H1 (cell line): ENCODE measurements at regions not wholly inside any gene's neighbourhood (a gene's known extent, or its start where the extent isn't known, plus 50 kb on each side); places are given as distances from the start of the nearest gene placed in this dataset.

Source experiments
- CTCF ChIA-PET: fragments of 300-600 bp; sonication (Branson Sonifier 250); formaldehyde crosslinking; loops from one replicate; lab custom pipeline; 2021; ENCODE audit not compliant: partially characterized antibody; lab: Charles Lee
- POLR2A ChIA-PET: fragments of 300-600 bp; sonication (Branson Sonifier 250); formaldehyde crosslinking; loops from one replicate; lab custom pipeline; 2021; ENCODE audit warnings: inconsistent platforms; ENCODE audit not compliant: partially characterized antibody; lab: Charles Lee
- DNase-seq, 2 experiments: peaks; one replicate each; pipeline versions ENCODE4 v3.0.0 to v3.0.0-alpha.2; 2010 to 2022; ENCODE audit warnings: low spot score in 2 of 2, low read depth in 1 of 2, mixed read lengths in 1 of 2
- FAIRE-seq: peaks from 2 replicates; lab custom pipeline; 2011; peaks lifted over from hg19 to GRCh38; lab: Jason Lieb, UNC
- H2AFZ ChIP-seq: 2 replicates; pipeline ENCODE4 v1.8.1; 2012; ENCODE audit warnings: low read length, inconsistent platforms
- H2AK5ac ChIP-seq: 2 replicates; pipeline ENCODE4 v1.6.1; 2013; ENCODE audit warnings: low read depth, low read length
- H2BK120ac ChIP-seq: replicated peaks from 2 replicates; pipeline ENCODE3; 2013; ENCODE audit warnings: low read depth, low read length, inconsistent platforms
- H2BK12ac ChIP-seq: 2 replicates; pipeline ENCODE4 v1.6.1; 2013; ENCODE audit warnings: low read depth, low read length
- H2BK15ac ChIP-seq: 2 replicates; pipeline ENCODE4 v1.6.1; 2013; ENCODE audit warnings: low read length
- H2BK20ac ChIP-seq: 2 replicates; pipeline ENCODE4 v1.6.1; 2013; ENCODE audit warnings: low read length
- H2BK5ac ChIP-seq: 2 replicates; pipeline ENCODE4 v1.6.1; 2013; ENCODE audit warnings: low read depth, low read length
- H3K14ac ChIP-seq: 2 replicates; pipeline ENCODE4 v1.6.1; 2013; ENCODE audit warnings: inconsistent platforms; ENCODE audit not compliant: insufficient read length
- H3K18ac ChIP-seq: 2 replicates; pipeline ENCODE4 v1.6.1; 2013; ENCODE audit warnings: low read length; ENCODE audit errors: extremely low read depth
- H3K23ac ChIP-seq: 2 replicates; pipeline ENCODE4 v1.6.1; 2013; ENCODE audit warnings: inconsistent platforms; ENCODE audit not compliant: insufficient read length
- H3K23me2 ChIP-seq: 2 replicates; pipeline ENCODE4 v1.6.1; 2013; ENCODE audit warnings: low read depth, low read length
- H3K27ac ChIP-seq: 2 replicates; pipeline ENCODE4 v1.6.1; 2011; ENCODE audit warnings: low read depth, low read length, inconsistent platforms
- H3K27me3 ChIP-seq, 4 experiments: replicated peaks in 1 of 4; 1 replicate in 1 of 4; 2 replicates in 3 of 4; pipeline versions ENCODE4 v1.6.1 to v1.8.1; 2011 to 2013; ENCODE audit warnings: low read length in 3 of 4, mild to moderate bottlenecking in 3 of 4, inconsistent platforms in 2 of 4, mixed read lengths in 2 of 4, moderate library complexity in 1 of 4; ENCODE audit not compliant: control insufficient read depth in 3 of 4, insufficient read depth in 3 of 4; ENCODE audit errors: extremely low read depth in 1 of 4
- H3K36me3 ChIP-seq, 4 experiments: 2 replicates each; pipeline versions ENCODE4 v1.6.1 to v1.8.1; 2011 to 2013; ENCODE audit warnings: mild to moderate bottlenecking in 4 of 4, low read length in 3 of 4, moderate library complexity in 2 of 4, control low read depth in 1 of 4, inconsistent platforms in 1 of 4; ENCODE audit not compliant: insufficient read depth in 4 of 4, control insufficient read depth in 2 of 4
- H3K4ac ChIP-seq: replicated peaks from 2 replicates; pipeline ENCODE3; 2013; ENCODE audit warnings: low read length, low read depth, mixed read lengths, inconsistent platforms; ENCODE audit not compliant: insufficient read length
- H3K4me1 ChIP-seq, 4 experiments: replicated peaks in 1 of 4; 1 replicate in 1 of 4; 2 replicates in 3 of 4; pipeline versions ENCODE4 v1.6.1 to v1.8.1; 2011 to 2013; ENCODE audit warnings: low read length in 3 of 4, inconsistent platforms in 2 of 4, mixed read lengths in 1 of 4; ENCODE audit not compliant: insufficient read depth in 4 of 4, control insufficient read depth in 3 of 4
- H3K4me2 ChIP-seq, 2 experiments: 2 replicates each; pipeline versions ENCODE4 v1.6.1 to v1.8.1; 2011 to 2013; ENCODE audit warnings: low read depth in 2 of 2, low read length in 2 of 2, control low read depth in 1 of 2, inconsistent platforms in 1 of 2, mild to moderate bottlenecking in 1 of 2; ENCODE audit not compliant: insufficient read depth in 1 of 2
- H3K4me3 ChIP-seq, 4 experiments: fragments of 200-600, 300-600 bp in 1 of 4; sonication (generic), shearing (Covaris generic), sonication (Bioruptor Twin) in 1 of 4; 2 replicates each; pipeline versions ENCODE4 v1.5.1 to v1.8.1; 2011 to 2016; ENCODE audit warnings: low read length in 4 of 4, low read depth in 3 of 4, control low read depth in 2 of 4, inconsistent platforms in 2 of 4, mild to moderate bottlenecking in 2 of 4, mixed read lengths in 1 of 4, moderate library complexity in 1 of 4; ENCODE audit not compliant: insufficient read depth in 2 of 4; ENCODE audit errors: extremely low read depth in 1 of 4
- H3K56ac ChIP-seq: replicated peaks from 2 replicates; pipeline ENCODE3; 2013; ENCODE audit warnings: low read depth, mild to moderate bottlenecking, mixed read lengths, low read length, inconsistent platforms; ENCODE audit not compliant: insufficient read length
- H3K79me1 ChIP-seq: 2 replicates; pipeline ENCODE4 v1.6.1; 2013; ENCODE audit warnings: low read depth, low read length, control low read depth
- H3K79me2 ChIP-seq, 2 experiments: 2 replicates each; pipeline versions ENCODE4 v1.6.1 to v1.8.1; 2012 to 2013; ENCODE audit warnings: low read length in 2 of 2, mild to moderate bottlenecking in 2 of 2, inconsistent platforms in 1 of 2; ENCODE audit not compliant: insufficient read depth in 2 of 2, control insufficient read depth in 1 of 2
- H3K9ac ChIP-seq, 4 experiments: replicated peaks in 1 of 4; 1 replicate in 1 of 4; 2 replicates in 3 of 4; pipeline versions ENCODE4 v1.6.1 to v1.8.1; 2011 to 2013; ENCODE audit warnings: low read depth in 3 of 4, low read length in 3 of 4, control low read depth in 2 of 4, mild to moderate bottlenecking in 2 of 4, moderate library complexity in 2 of 4, inconsistent platforms in 1 of 4; ENCODE audit errors: extremely low read depth in 1 of 4
- H3K9me3 ChIP-seq, 2 experiments: 2 replicates each; pipeline versions ENCODE4 v1.6.1 to v1.8.1; 2012 to 2013; ENCODE audit warnings: mild to moderate bottlenecking in 2 of 2, moderate library complexity in 2 of 2, control low read depth in 1 of 2, inconsistent platforms in 1 of 2, low read depth in 1 of 2, low read length in 1 of 2, mixed read lengths in 1 of 2; ENCODE audit not compliant: insufficient read depth in 2 of 2
- H4K20me1 ChIP-seq, 2 experiments: replicated peaks in 1 of 2; 2 replicates each; pipeline versions ENCODE3 to v1.8.1; 2011 to 2013; ENCODE audit warnings: inconsistent platforms in 2 of 2, low read length in 2 of 2, mild to moderate bottlenecking in 1 of 2; ENCODE audit not compliant: insufficient read depth in 2 of 2, control insufficient read depth in 1 of 2
- H4K5ac ChIP-seq: 2 replicates; pipeline ENCODE4 v1.6.1; 2013; ENCODE audit warnings: low read length, low read depth, mixed read lengths, inconsistent platforms; ENCODE audit not compliant: insufficient read length
- H4K8ac ChIP-seq: 2 replicates; pipeline ENCODE4 v1.8.0; 2013; ENCODE audit warnings: mild to moderate bottlenecking, moderate library complexity, low read length, inconsistent platforms; ENCODE audit not compliant: insufficient read depth; ENCODE audit errors: extremely low read depth
- H4K91ac ChIP-seq: replicated peaks from 2 replicates; pipeline ENCODE3; 2013; ENCODE audit warnings: low read length, mixed read lengths, inconsistent platforms; ENCODE audit not compliant: insufficient read length
- BACH1 ChIP-seq: IDR thresholded peaks from 2 replicates; pipeline ENCODE4 v1.6.1; 2012; ENCODE audit warnings: low read length, improper control_type of control experiment
- CBX5 ChIP-seq: fragments of 300-800, 300-1000 bp; sonication (generic); IDR thresholded peaks from 2 replicates; pipeline ENCODE4 v1.7.1; 2016; ENCODE audit warnings: antibody characterized with exemption, low read length, low read depth
- CBX8 ChIP-seq: fragments of 300-800, 300-1000 bp; sonication (generic); IDR thresholded peaks from 2 replicates; pipeline ENCODE4 v1.7.1; 2016; ENCODE audit warnings: low read depth, low read length, borderline replicate concordance
- EGR1 ChIP-seq: IDR thresholded peaks from 2 replicates; pipeline ENCODE4 v1.6.1; 2011; ENCODE audit warnings: low read depth, low read length, borderline replicate concordance
- JUN ChIP-seq: IDR thresholded peaks from 2 replicates; pipeline ENCODE4 v1.6.1; 2011; ENCODE audit warnings: low read depth, mild to moderate bottlenecking, improper control_type of control experiment, low read length
- RFX5 ChIP-seq: IDR thresholded peaks from 2 replicates; pipeline ENCODE4 v1.6.1; 2011; ENCODE audit warnings: low read depth, low read length, improper control_type of control experiment, borderline replicate concordance
- SIRT6 ChIP-seq: IDR thresholded peaks from one replicate; pipeline ENCODE4 v1.7.1; 2012; ENCODE audit warnings: low read length, inconsistent platforms
- TEAD4 ChIP-seq: IDR thresholded peaks from 2 replicates; pipeline ENCODE4 v1.6.1; 2012; ENCODE audit warnings: low read depth, low read length, inconsistent platforms, mixed read lengths
- YY1 ChIP-seq: IDR thresholded peaks from 2 replicates; pipeline ENCODE4 v1.6.1; 2011; ENCODE audit warnings: low read depth, mild to moderate bottlenecking, low read length
- WGBS, 2 experiments: shearing (Covaris generic) in 1 of 2; methylation state at CpG; one replicate each; pipeline versions ENCODE4 v1.1.6 to v1.1.7; 2013 to 2015; ENCODE audit warnings: low lambda C conversion rate in 2 of 2, mixed read lengths in 2 of 2, inconsistent platforms in 1 of 2, low coverage in 1 of 2, missing lambda C conversion rate in 1 of 2; ENCODE audit not compliant: insufficient replicate concordance in 2 of 2, insufficient coverage in 1 of 2, insufficient read length in 1 of 2; ENCODE audit errors: extremely low coverage in 1 of 2, missing lambda C conversion rate in 1 of 2; 5-methylcytosine and 5-hydroxymethylcytosine counted together
- TF ChIP-seq, protein P1 (sequence below): IDR thresholded peaks from 2 replicates; pipeline ENCODE4 v1.6.1; 2011; ENCODE audit warnings: low read depth, mild to moderate bottlenecking, low read length; ENCODE audit not compliant: insufficient read depth

DNA sequence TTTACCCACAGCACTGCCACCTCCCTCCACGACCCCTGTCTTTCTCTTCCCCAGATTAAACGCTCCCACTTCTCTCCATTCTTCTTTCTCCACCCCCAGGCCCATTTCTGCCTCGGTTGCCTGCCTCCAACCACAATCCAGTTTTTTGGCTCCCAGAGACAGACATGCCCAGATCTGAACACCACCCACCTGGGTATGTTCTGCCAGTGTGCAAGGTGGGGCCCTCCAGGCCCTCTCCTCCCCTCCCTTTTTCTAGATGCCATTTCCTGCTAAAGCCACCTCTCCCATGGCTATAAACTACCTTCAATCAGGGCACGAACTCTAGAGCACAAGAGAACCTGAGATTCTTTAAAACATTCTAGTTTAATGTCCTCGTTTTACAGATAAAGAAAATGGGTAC lies 63.3 kb downstream of the IRF2BPL start:
- Histone ChIP-seq H3K36me3 (no peaks in the 10 kb centered on the region), H2BK15ac (no peak overlapping the region), H3K4ac (no peak overlapping the region), H4K5ac (no peak overlapping the region), H3K4me2 (no peak overlapping the region), H3K79me2 (no peaks in the 10 kb centered on the region), H3K9me3 (no peaks in the 10 kb centered on the region), H3K4me1 (peaks cover 20 to 36% (median 28%) of the 10 kb centered on the region in 4 experiments), H3K27ac (no peak overlapping the region), H3K18ac (peak overlapping the region; percentile 29; the same call in 1 of the 2 replicates), H3K23me2 (no peaks in the 10 kb centered on the region; the same call in 1 of the 2 replicates), H2BK12ac (no peak overlapping the region; the same call in 1 of the 2 replicates), H2AK5ac (peak overlapping the region; percentile 4; the same call in 1 of the 2 replicates), H2BK5ac (0 out of 2 replicates have a peak overlapping the region, but pooled peaks have one; percentile 95), H4K20me1 (no peaks in the 10 kb centered on the region), H3K23ac (no peak overlapping the region), H3K14ac (no peak overlapping the region), H3K79me1 (no peaks in the 10 kb centered on the region), H2BK120ac (no peak overlapping the region), H3K4me3 (no peak overlapping the region), H3K9ac (no peak overlapping the region), H4K8ac (no peak overlapping the region), H3K27me3 (no peaks in the 10 kb centered on the region), H2AFZ (no peak overlapping the region), H3K56ac (no peak overlapping the region), H4K91ac (peak overlapping the region; percentile 17), H2BK20ac (peak overlapping the region; percentile 83; the same call in 1 of the 2 replicates)
- WGBS, 2 experiments, result 60% methylated on average over 5 of the region's 5 CpGs; no CpG with 5 or more reads in 1 of the 2 experiments
- no peak for DNase-seq
- TF ChIP-seq JUN (no peak), YY1 (no peak), TEAD4 (no peak), SIRT6 (no peak), CBX8 (no peak), CBX5 (no peak), RFX5 (no peak), EGR1 (no peak), BACH1 (no peak)
- TF ChIP-seq, protein P1, sequence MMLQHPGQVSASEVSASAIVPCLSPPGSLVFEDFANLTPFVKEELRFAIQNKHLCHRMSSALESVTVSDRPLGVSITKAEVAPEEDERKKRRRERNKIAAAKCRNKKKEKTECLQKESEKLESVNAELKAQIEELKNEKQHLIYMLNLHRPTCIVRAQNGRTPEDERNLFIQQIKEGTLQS, result no peak
- POLR2A ChIA-PET, result interaction anchor here (6.4 kb wide), 1 partner anchor 61 kb away, joined by 71 read pairs; the partner anchor contains the start of gene IRF2BPL
- CTCF ChIA-PET, result interaction anchor here (0.7 to 10.4 kb wide), 6 partner anchors 18 to 108 kb away, joined by 3 to 151 read pairs (median 4); no protein-coding TSS in a partner anchor
- no peak for FAIRE-seq
